Peyer's patch (tissue), 4 donors: ENCODE measurements at regions not wholly inside any gene's neighbourhood (a gene's known extent, or its start where the extent isn't known, plus 50 kb on each side); places are given as distances from the start of the nearest gene placed in this dataset.

Experiments
- DNase-seq, 3 donors: peaks; one replicate each; pipeline ENCODE4 v3.0.0-alpha.2; 2017 to 2019
- H3K27ac ChIP-seq, 4 donors: fragments of 200-600 bp; sonication (generic); one replicate each; pipeline ENCODE4 v1.5.1; 2016 to 2019
- H3K27me3 ChIP-seq, 2 donors: fragments of 200-600 bp; sonication (generic); one replicate each; pipeline ENCODE4 v1.5.1; 2019
- H3K36me3 ChIP-seq, 3 donors: fragments of 200-600 bp; sonication (generic); one replicate each; pipeline ENCODE4 v1.5.1; 2016 to 2019
- H3K4me1 ChIP-seq, 4 donors: fragments of 200-600 bp; sonication (generic); one replicate each; pipeline ENCODE4 v1.5.1; 2016 to 2019
- H3K4me3 ChIP-seq, 4 donors: fragments of 200-600 bp; sonication (generic); 1 replicate in 3 of 4; 2 replicates in 1 of 4; pipeline ENCODE4 v1.5.1; 2016 to 2019; ENCODE audit warnings: mild to moderate bottlenecking in 1 of 4
- H3K9me3 ChIP-seq, 4 donors: fragments of 200-600 bp; sonication (generic); one replicate each; pipeline ENCODE4 v1.5.1; 2016 to 2019; ENCODE audit warnings: mild to moderate bottlenecking in 1 of 4
- POLR2A ChIP-seq, 2 donors: fragments of 450-650 bp; IDR thresholded peaks; one replicate each; pipeline ENCODE4 v1.5.1; 2017; ENCODE audit warnings: antibody characterized with exemption in 2 of 2, mild to moderate bottlenecking in 2 of 2, moderate library complexity in 2 of 2
- TF ChIP-seq, protein P1 (sequence below), 6 experiments: fragments of 450-650 bp in 4 of 6; fragments of 200-600 bp in 2 of 6; sonication (generic) in 1 of 6; IDR thresholded peaks; one replicate each; pipeline ENCODE4 v1.5.1; 2017 to 2019; ENCODE audit warnings: antibody characterized with exemption in 6 of 6, mild to moderate bottlenecking in 3 of 6, moderate library complexity in 1 of 6

DNA sequence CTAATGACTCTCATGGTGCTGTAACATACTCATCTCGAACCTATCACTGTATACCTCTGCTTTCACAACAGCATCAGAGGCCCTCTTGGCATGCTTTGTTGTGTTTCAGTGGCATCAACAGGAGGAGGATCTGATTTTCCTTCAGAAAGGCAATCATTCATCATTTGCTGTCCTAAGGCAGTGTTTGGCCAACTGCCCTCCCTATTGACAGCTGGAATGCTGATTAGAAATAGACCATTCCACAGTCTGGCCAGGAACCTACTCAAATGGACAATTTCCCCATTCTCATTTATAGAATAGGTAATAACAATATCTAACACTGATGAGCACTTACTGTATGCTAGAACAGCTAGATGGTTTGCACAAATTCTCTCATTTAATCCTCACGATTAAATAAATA, 310.6 kb upstream of the PTBP2 start:
- H3K4me1 ChIP-seq = no peaks in the 10 kb centered on the region
- no peak overlapping the region for H3K4me3 ChIP-seq
- no peaks in the 10 kb centered on the region for H3K9me3 ChIP-seq
- no peak for DNase-seq
- no peak for TF ChIP-seq POLR2A (IDR thresholded peaks at IDR 0.05)
- TF ChIP-seq, protein P1, sequence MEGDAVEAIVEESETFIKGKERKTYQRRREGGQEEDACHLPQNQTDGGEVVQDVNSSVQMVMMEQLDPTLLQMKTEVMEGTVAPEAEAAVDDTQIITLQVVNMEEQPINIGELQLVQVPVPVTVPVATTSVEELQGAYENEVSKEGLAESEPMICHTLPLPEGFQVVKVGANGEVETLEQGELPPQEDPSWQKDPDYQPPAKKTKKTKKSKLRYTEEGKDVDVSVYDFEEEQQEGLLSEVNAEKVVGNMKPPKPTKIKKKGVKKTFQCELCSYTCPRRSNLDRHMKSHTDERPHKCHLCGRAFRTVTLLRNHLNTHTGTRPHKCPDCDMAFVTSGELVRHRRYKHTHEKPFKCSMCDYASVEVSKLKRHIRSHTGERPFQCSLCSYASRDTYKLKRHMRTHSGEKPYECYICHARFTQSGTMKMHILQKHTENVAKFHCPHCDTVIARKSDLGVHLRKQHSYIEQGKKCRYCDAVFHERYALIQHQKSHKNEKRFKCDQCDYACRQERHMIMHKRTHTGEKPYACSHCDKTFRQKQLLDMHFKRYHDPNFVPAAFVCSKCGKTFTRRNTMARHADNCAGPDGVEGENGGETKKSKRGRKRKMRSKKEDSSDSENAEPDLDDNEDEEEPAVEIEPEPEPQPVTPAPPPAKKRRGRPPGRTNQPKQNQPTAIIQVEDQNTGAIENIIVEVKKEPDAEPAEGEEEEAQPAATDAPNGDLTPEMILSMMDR (IDR thresholded peaks at IDR 0.05) = no peak
- H3K27ac ChIP-seq = no peak overlapping the region
- no peaks in the 10 kb centered on the region for H3K27me3 ChIP-seq
- H3K36me3 ChIP-seq = no peaks in the 10 kb centered on the region

DNA sequence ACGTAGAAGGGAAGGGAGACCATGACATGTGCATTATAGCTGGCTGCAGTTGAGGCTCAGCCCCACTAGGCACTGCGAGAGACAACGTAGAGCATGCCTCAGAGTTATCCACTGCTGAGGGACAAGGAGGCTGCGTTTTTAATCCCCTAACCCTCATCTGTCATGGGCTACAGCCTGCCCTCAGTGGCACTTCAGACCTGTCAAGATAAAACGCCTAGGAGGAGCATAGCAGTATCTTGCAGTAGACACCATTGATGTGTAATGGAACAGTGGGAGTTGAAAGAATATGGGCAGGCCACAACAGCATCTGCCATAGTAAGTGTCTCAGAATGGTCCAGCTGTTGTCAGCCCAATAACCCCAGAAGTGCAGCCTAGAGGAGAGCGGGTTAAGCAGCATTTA, 307.0 kb upstream of the PTBP2 start:
- no peak for TF ChIP-seq POLR2A (IDR thresholded peaks at IDR 0.05)
- TF ChIP-seq, protein P1 (IDR thresholded peaks at IDR 0.05) = no peak
- Histone ChIP-seq H3K4me3 (no peak overlapping the region), H3K27ac (no peak overlapping the region), H3K27me3 (no peaks in the 10 kb centered on the region), H3K9me3 (no peaks in the 10 kb centered on the region), H3K36me3 (no peaks in the 10 kb centered on the region), H3K4me1 (no peaks in the 10 kb centered on the region)
- DNase-seq = no peak

DNA sequence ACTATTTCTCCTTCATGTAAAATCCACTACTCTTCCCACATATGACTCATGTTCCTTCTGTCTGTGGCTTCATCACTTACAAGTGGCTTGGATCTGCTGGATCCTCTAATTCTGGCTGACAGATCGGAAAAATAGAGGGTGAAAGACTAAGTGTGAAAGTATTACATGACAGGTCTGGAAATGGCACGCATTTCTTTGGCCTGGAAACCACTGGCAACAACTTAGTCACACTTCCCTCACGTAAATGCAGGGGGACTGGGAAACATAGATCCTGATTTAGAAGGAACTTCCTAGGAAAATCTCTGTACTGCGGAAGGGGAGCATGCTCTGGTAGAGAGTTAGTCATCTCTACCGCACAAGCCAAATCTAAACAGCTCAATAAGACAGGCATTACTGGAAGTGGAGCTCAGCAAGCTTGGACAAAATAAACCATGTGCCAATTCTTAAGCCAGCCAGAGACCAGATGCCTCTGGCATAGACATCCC, 305.4 kb upstream of the PTBP2 start:
- no peaks in the 10 kb centered on the region for H3K4me1 ChIP-seq
- DNase-seq = peak in 1 of 3 donors; percentile 50
- H3K36me3 ChIP-seq = no peaks in the 10 kb centered on the region
- H3K27me3 ChIP-seq = no peaks in the 10 kb centered on the region
- H3K27ac ChIP-seq = peak overlapping the region in 1 of 4 donors; percentile 46
- H3K4me3 ChIP-seq = no peak overlapping the region
- no peaks in the 10 kb centered on the region for H3K9me3 ChIP-seq
- TF ChIP-seq, protein P1 (IDR thresholded peaks at IDR 0.05) = no peak
- no peak for TF ChIP-seq POLR2A (IDR thresholded peaks at IDR 0.05)

DNA sequence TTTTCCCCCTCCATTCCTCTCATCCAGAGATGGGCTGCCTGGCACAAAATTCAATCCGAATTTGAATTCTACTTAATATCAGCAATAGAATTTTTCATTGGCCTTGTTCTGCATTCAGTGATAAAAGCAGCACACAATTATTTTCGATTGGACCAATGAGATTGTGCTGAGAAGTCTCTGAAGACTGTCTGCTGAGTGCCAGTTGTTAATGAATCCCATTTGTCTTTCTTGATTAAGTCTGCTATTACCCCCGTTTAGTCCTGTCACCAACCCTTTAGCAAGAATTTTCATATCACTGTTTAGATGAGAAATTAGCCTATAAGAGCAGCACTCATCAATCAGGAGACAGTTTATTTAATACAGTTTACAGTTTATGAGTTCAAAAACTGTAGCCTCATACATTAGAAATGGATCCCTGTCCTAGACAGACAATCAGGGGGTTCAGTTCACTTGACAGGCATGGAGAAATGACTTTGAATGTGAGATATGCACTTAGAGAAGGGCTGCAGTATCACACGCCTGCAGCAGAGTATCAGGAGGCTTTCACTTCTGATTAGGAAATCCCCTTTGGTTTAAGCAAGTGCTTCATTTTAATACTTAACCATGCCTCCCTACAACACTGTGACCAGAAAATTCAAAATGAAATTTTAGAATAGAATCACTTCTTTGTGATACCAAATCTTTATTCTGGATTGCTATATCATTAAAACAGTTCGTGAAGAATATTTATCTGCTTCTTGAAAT, 304.7 kb upstream of the PTBP2 start:
- no peak overlapping the region for H3K4me3 ChIP-seq
- no peaks in the 10 kb centered on the region for H3K9me3 ChIP-seq
- H3K27ac ChIP-seq = peak overlapping the region in 1 of 4 donors; percentile 46
- TF ChIP-seq POLR2A (IDR thresholded peaks at IDR 0.05) = no peak
- no peaks in the 10 kb centered on the region for H3K27me3 ChIP-seq
- DNase-seq = no peak
- no peaks in the 10 kb centered on the region for H3K4me1 ChIP-seq
- no peaks in the 10 kb centered on the region for H3K36me3 ChIP-seq

DNA sequence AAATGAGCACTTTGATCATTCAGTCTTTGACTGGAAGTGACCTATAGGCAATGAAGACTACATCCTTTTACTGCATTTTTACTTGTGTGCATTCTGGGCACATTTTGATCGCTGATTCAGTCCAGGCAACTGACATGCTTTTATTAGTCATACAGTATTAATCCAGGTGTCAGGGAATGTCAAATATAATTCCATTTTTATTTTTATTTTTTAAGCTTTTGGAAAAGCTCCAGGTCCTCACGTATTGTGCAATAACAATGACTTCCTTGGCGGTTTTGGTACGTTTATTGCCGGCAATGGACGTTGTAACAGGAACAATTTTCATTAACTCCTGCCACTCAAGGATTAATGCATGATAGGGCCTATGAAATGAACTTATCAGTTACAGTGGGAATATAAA, 302.6 kb upstream of the PTBP2 start:
- TF ChIP-seq, protein P1 (IDR thresholded peaks at IDR 0.05) = no peak
- TF ChIP-seq POLR2A (IDR thresholded peaks at IDR 0.05) = no peak
- H3K9me3 ChIP-seq = no peaks in the 10 kb centered on the region
- H3K27me3 ChIP-seq = no peaks in the 10 kb centered on the region
- H3K36me3 ChIP-seq = no peaks in the 10 kb centered on the region
- no peaks in the 10 kb centered on the region for H3K4me1 ChIP-seq
- no peak overlapping the region for H3K4me3 ChIP-seq
- no peak overlapping the region for H3K27ac ChIP-seq
- DNase-seq = no peak

DNA sequence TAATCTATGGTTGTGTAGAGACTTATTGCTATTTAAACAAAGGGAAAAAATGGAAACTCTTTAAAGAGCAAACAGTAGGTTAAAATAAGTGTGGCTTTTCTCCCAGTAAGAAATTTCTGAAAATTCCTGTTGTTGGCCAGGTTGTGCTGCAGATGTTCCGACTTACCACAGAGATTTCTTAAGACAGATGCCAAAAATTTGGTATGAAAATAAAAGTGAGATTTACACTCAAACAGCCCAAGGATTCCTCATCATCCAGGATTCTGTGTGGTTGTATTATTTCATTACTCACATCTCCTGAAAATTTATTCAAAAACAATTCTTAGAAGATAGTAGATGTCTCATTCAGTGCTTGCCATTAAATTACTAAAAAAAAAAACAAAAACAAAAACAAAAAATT, 296.7 kb upstream of the PTBP2 start:
- no peak overlapping the region for H3K27ac ChIP-seq
- no peaks in the 10 kb centered on the region for H3K36me3 ChIP-seq
- DNase-seq = no peak
- H3K4me1 ChIP-seq = no peaks in the 10 kb centered on the region
- TF ChIP-seq, protein P1 (IDR thresholded peaks at IDR 0.05) = no peak
- no peak for TF ChIP-seq POLR2A (IDR thresholded peaks at IDR 0.05)
- no peaks in the 10 kb centered on the region for H3K27me3 ChIP-seq
- no peaks in the 10 kb centered on the region for H3K9me3 ChIP-seq
- no peak overlapping the region for H3K4me3 ChIP-seq
